MM.1S (cell line): ENCODE measurements at regions not wholly inside any gene's neighbourhood (a gene's known extent, or its start where the extent isn't known, plus 50 kb on each side); places are given as distances from the start of the nearest gene placed in this dataset.

Source experiments
- DNase-seq: peaks from one replicate; pipeline ENCODE4 v3.0.0-alpha.2; 2015
- H2AFZ ChIP-seq: fragments of 300-600 bp; sonication (generic); 2 replicates; pipeline ENCODE4 v1.6.0; 2016; ENCODE audit warnings: antibody characterized with exemption, low read length
- H3F3A ChIP-seq: fragments of 300-600 bp; sonication (generic); 2 replicates; pipeline ENCODE4 v1.6.1; 2016; ENCODE audit warnings: mild to moderate bottlenecking, antibody characterized with exemption, low read length, moderate library complexity, mixed read lengths; ENCODE audit not compliant: insufficient read depth
- H3K27ac ChIP-seq: fragments of 300-600 bp; sonication (generic); 2 replicates; pipeline ENCODE4 v1.5.1; 2016; ENCODE audit warnings: mild to moderate bottlenecking, low read length
- H3K27me3 ChIP-seq: fragments of 300-600 bp; sonication (generic); replicated peaks from 2 replicates; pipeline ENCODE4 v1.6.0; 2016; ENCODE audit warnings: low read length; ENCODE audit not compliant: insufficient read depth
- H3K36me3 ChIP-seq: fragments of 300-600 bp; sonication (generic); replicated peaks from 2 replicates; pipeline ENCODE4 v1.6.1; 2016; ENCODE audit warnings: mild to moderate bottlenecking, low read length, mixed read lengths; ENCODE audit not compliant: insufficient read depth
- H3K4me1 ChIP-seq: fragments of 300-600 bp; sonication (generic); 2 replicates; pipeline ENCODE4 v1.6.1; 2016; ENCODE audit warnings: low read length, mixed read lengths
- H3K4me2 ChIP-seq: fragments of 300-600 bp; sonication (generic); 2 replicates; pipeline ENCODE4 v1.6.0; 2016; ENCODE audit warnings: low read depth, low read length
- H3K4me3 ChIP-seq: fragments of 300-600 bp; sonication (generic); 2 replicates; pipeline ENCODE4 v1.5.1; 2016; ENCODE audit warnings: low read length, mixed read lengths
- H3K79me2 ChIP-seq: fragments of 300-600 bp; sonication (generic); 2 replicates; pipeline ENCODE4 v1.6.1; 2016; ENCODE audit warnings: mixed run types, low read length, mixed read lengths
- H3K9ac ChIP-seq: fragments of 300-600 bp; sonication (generic); 2 replicates; pipeline ENCODE4 v1.6.1; 2016; ENCODE audit warnings: low read length, mixed read lengths
- H3K9me2 ChIP-seq: fragments of 300-600 bp; sonication (generic); replicated peaks from 2 replicates; pipeline ENCODE4 v1.6.1; 2016; ENCODE audit warnings: mild to moderate bottlenecking, low read length, mixed read lengths; ENCODE audit not compliant: insufficient read depth
- H3K9me3 ChIP-seq: fragments of 300-600 bp; sonication (generic); replicated peaks from 2 replicates; pipeline ENCODE4 v1.6.1; 2016; ENCODE audit warnings: mild to moderate bottlenecking, low read length, mixed read lengths; ENCODE audit not compliant: insufficient read depth
- H4K20me1 ChIP-seq: fragments of 300-600 bp; sonication (generic); 2 replicates; pipeline ENCODE4 v1.6.1; 2016; ENCODE audit warnings: mild to moderate bottlenecking, low read length, moderate library complexity, mixed read lengths; ENCODE audit not compliant: insufficient read depth
- CTCF ChIP-seq: fragments of 300-600 bp; sonication (generic); IDR thresholded peaks from 2 replicates; pipeline ENCODE4 v1.5.1; 2016; ENCODE audit warnings: antibody characterized with exemption, low read length, mixed read lengths
- EZH2 ChIP-seq: fragments of 300-600 bp; sonication (generic); optimal IDR thresholded peaks from 2 replicates; pipeline ENCODE3; 2017; ENCODE audit warnings: low read depth, mild to moderate bottlenecking, antibody characterized with exemption, low read length, mixed read lengths
- EZH2phosphoT487 ChIP-seq: fragments of 300-600 bp; sonication (generic); IDR thresholded peaks from 2 replicates; pipeline ENCODE4 v1.6.1; 2018; ENCODE audit warnings: antibody characterized with exemption, low read length

GRCh38 chr4:114318309-114318708 lies 280.3 kb upstream of the UGT8 start:
- H4K20me1 ChIP-seq = no peaks in the 10 kb centered on the region
- TF ChIP-seq EZH2 (no peak), CTCF (no peak), EZH2phosphoT487 (no peak)
- H3F3A ChIP-seq = 0 out of 2 replicates have a peak, but pooled peaks cover under 1% of the 10 kb centered on the region
- H3K36me3 ChIP-seq = no peaks in the 10 kb centered on the region
- H3K9me3 ChIP-seq = no peaks in the 10 kb centered on the region
- peaks cover under 1% of the 10 kb centered on the region; the same call in 1 of the 2 replicates for H3K4me1 ChIP-seq
- no peaks in the 10 kb centered on the region for H3K9me2 ChIP-seq
- no peaks in the 10 kb centered on the region for H3K27me3 ChIP-seq
- H3K4me3 ChIP-seq = no peak overlapping the region
- no peak overlapping the region for H2AFZ ChIP-seq
- DNase-seq = no peak
- no peak overlapping the region for H3K9ac ChIP-seq
- H3K79me2 ChIP-seq = no peaks in the 10 kb centered on the region
- no peak overlapping the region for H3K27ac ChIP-seq
- H3K4me2 ChIP-seq = no peak overlapping the region

- Histone ChIP-seq H3K36me3 (no peaks in the 10 kb centered on the region), H3K4me3 (no peak overlapping the region), H3K27me3 (no peaks in the 10 kb centered on the region), H3K9me3 (no peaks in the 10 kb centered on the region), H3K4me2 (no peak overlapping the region), H4K20me1 (no peaks in the 10 kb centered on the region), H3F3A (no peaks in the 10 kb centered on the region), H3K9ac (no peak overlapping the region), H3K79me2 (no peaks in the 10 kb centered on the region), H3K27ac (no peak overlapping the region), H2AFZ (no peak overlapping the region), H3K9me2 (no peaks in the 10 kb centered on the region), H3K4me1 (no peaks in the 10 kb centered on the region)
- TF ChIP-seq EZH2 = no peak
- no peak for TF ChIP-seq EZH2phosphoT487
- no peak for TF ChIP-seq CTCF
- DNase-seq = no peak
These were observed 278.5 kb upstream of the UGT8 start for GRCh38 chr4:114320126-114320525.

- no peaks in the 10 kb centered on the region for H3F3A ChIP-seq
- DNase-seq = no peak
- no peaks in the 10 kb centered on the region for H4K20me1 ChIP-seq
- TF ChIP-seq CTCF (no peak), EZH2phosphoT487 (no peak), EZH2 (no peak)
- H3K9me3 ChIP-seq = no peaks in the 10 kb centered on the region
- H3K9me2 ChIP-seq = no peaks in the 10 kb centered on the region
- no peak overlapping the region for H2AFZ ChIP-seq
- no peaks in the 10 kb centered on the region for H3K27me3 ChIP-seq
- no peak overlapping the region for H3K9ac ChIP-seq
- H3K79me2 ChIP-seq = no peaks in the 10 kb centered on the region
- no peak overlapping the region for H3K27ac ChIP-seq
- H3K4me1 ChIP-seq = no peaks in the 10 kb centered on the region
- no peak overlapping the region for H3K4me2 ChIP-seq
- no peak overlapping the region for H3K4me3 ChIP-seq
- H3K36me3 ChIP-seq = no peaks in the 10 kb centered on the region
These were observed 277.2 kb upstream of the UGT8 start for GRCh38 chr4:114321366-114321765.
